K562 (cell line): ENCODE measurements at regions not wholly inside any gene's neighbourhood (a gene's known extent, or its start where the extent isn't known, plus 50 kb on each side); places are given as distances from the start of the nearest gene placed in this dataset.

Source experiments
- CEBPG ChIP-seq, 3 experiments: fragments of 200-800 bp in 1 of 3; sonication (Bioruptor generic) in 1 of 3; sonication (generic) in 1 of 3; formaldehyde crosslinking in 1 of 3; IDR thresholded peaks in 2 of 3; conservative IDR thresholded peaks in 1 of 3; 2 replicates each; pipeline versions ENCODE4 v1.6.1 to v1.8.0; 2016 to 2022; ENCODE audit warnings: missing compliant biosample characterization in 2 of 3, missing genetic modification characterization in 2 of 3, mild to moderate bottlenecking in 1 of 3, missing genetic modification reagents in 1 of 3
- DIDO1 ChIP-seq: fragments of 450-650 bp; IDR thresholded peaks from 2 replicates; pipeline ENCODE4 v1.6.1; 2016; ENCODE audit warnings: low read depth, missing biosample characterization, missing genetic modification characterization
- EGR1 ChIP-seq: fragments of 450-650 bp; conservative IDR thresholded peaks from 2 replicates; pipeline ENCODE4 v1.6.1; 2017; ENCODE audit warnings: mild to moderate bottlenecking
- ETS1 ChIP-seq: conservative IDR thresholded peaks from 2 replicates; pipeline ENCODE4 v1.6.1; 2011; ENCODE audit warnings: low read depth, mild to moderate bottlenecking, low read length; ENCODE audit not compliant: control insufficient read depth
- FOSL1 ChIP-seq: fragments of 200-800 bp; sonication (Bioruptor generic); conservative IDR thresholded peaks from 2 replicates; pipeline ENCODE4 v1.6.1; 2016; ENCODE audit warnings: missing genetic modification characterization, missing compliant biosample characterization
- GTF2A2 ChIP-seq: IDR thresholded peaks from 2 replicates; pipeline ENCODE4 v1.6.1; 2016; ENCODE audit warnings: mild to moderate bottlenecking, missing genetic modification characterization, missing compliant biosample characterization
- HDGF ChIP-seq: fragments of 450-650 bp; IDR thresholded peaks from 2 replicates; pipeline ENCODE4 v1.6.1; 2016
- HEY1 ChIP-seq: fragments of 250-450 bp; sonication (Bioruptor Pico); IDR thresholded peaks from 2 replicates; pipeline ENCODE4 v1.5.0; 2020; ENCODE audit warnings: mild to moderate bottlenecking, moderate library complexity, borderline replicate concordance
- HIVEP1 ChIP-seq: fragments of 250-450 bp; sonication (Bioruptor Pico); IDR thresholded peaks from 2 replicates; pipeline ENCODE4 v1.4.0; 2020; ENCODE audit warnings: mild to moderate bottlenecking
- MAFG ChIP-seq: fragments of 450-650 bp; conservative IDR thresholded peaks from 2 replicates; pipeline ENCODE4 v1.6.1; 2016; ENCODE audit warnings: missing genetic modification characterization, missing compliant biosample characterization
- NFIC ChIP-seq: fragments of 450-650 bp; IDR thresholded peaks from 2 replicates; pipeline ENCODE4 v1.6.1; 2017; ENCODE audit warnings: mild to moderate bottlenecking, inconsistent platforms
- NONO ChIP-seq, 2 experiments: fragments of 200-400 bp in 1 of 2; fragments of 450-650 bp in 1 of 2; formaldehyde crosslinking in 1 of 2; IDR thresholded peaks; 2 replicates each; pipeline ENCODE4 v1.6.1; 2017; ENCODE audit warnings: low read depth in 2 of 2, mild to moderate bottlenecking in 2 of 2, moderate library complexity in 2 of 2, low read length in 1 of 2
- NR2C1 ChIP-seq, 2 experiments: fragments of 450-650 bp; IDR thresholded peaks; 2 replicates each; pipeline ENCODE4 v1.6.1; 2017; ENCODE audit warnings: mild to moderate bottlenecking in 2 of 2, antibody characterized with exemption in 1 of 2, inconsistent platforms in 1 of 2, missing compliant biosample characterization in 1 of 2, missing genetic modification characterization in 1 of 2
- RNF219 ChIP-seq: fragments of 250-450 bp; sonication (Bioruptor Pico); IDR thresholded peaks from 2 replicates; pipeline ENCODE4 v1.5.0; 2022; ENCODE audit warnings: mild to moderate bottlenecking
- SRF ChIP-seq, 2 experiments: fragments of 250-450, 450-650 bp in 1 of 2; sonication (Bioruptor Pico) in 1 of 2; sonication (generic) in 1 of 2; formaldehyde crosslinking; IDR thresholded peaks; 2 replicates each; pipeline versions ENCODE4 v1.5.0 to v1.5.1; 2020 to 2022; ENCODE audit warnings: mild to moderate bottlenecking in 1 of 2, missing genetic modification reagents in 1 of 2
- ZC3H11A ChIP-seq: IDR thresholded peaks from 2 replicates; pipeline ENCODE4 v1.6.1; 2012; ENCODE audit warnings: low read depth, low read length, improper control_type of control experiment
- ZC3H8 ChIP-seq: fragments of 450-650 bp; IDR thresholded peaks from 2 replicates; pipeline ENCODE4 v1.6.1; 2017
- ZNF146 ChIP-seq: IDR thresholded peaks from one replicate; pipeline ENCODE4 v1.6.1; 2018; ENCODE audit warnings: missing compliant biosample characterization; ENCODE audit not compliant: unreplicated experiment
- ZNF551 ChIP-seq: fragments of 250-450 bp; sonication (Bioruptor Pico); IDR thresholded peaks from 2 replicates; pipeline ENCODE4 v1.5.0; 2021; ENCODE audit warnings: mild to moderate bottlenecking, moderate library complexity
- TF ChIP-seq, protein P1 (sequence below): fragments of 250-450 bp; sonication (Bioruptor Pico); IDR thresholded peaks from 2 replicates; pipeline ENCODE4 v1.4.0; 2020
- TF ChIP-seq, protein P2 (sequence below): fragments of 450-650 bp; formaldehyde crosslinking; IDR thresholded peaks from 2 replicates; pipeline ENCODE4 v1.4.0; 2020; ENCODE audit warnings: mild to moderate bottlenecking, moderate library complexity

DNA sequence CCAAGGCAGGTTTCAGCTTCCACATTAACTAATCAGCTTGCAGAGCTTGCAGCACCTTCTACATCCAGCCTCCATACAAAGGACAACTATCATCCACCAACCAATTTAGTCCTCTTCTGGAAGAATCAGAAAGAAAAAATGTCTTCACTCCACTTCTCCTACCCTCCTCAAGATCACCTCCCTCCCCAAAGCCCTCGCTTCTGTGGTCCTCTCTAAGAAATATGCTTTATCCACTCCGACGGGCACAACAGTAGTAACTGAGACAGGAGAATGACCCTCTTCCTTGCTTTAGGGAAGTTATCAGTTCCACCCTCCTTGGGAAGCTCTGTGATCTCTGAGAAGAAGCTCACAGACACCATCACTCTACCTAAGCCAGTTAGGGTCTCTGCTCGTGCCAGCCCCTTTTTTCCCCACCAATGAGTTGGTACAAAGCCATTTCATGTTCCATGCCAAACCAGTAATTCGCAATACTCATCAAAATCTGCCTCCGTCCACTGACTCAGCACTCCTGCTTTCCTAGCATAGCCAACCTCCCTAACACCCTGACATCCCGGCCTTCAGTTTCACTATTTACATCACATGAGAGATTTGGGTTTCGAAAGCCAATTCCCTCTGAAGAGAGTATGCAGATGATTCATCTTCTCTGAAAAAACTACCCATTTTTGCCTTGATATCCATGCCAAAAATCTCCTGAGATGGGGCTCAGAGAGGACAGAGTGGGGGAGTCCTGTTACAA, 114.1 kb upstream of the PKDCC start (continued):
- TF ChIP-seq RNF219: no peak
- no peak for TF ChIP-seq ZC3H11A
- no peak for TF ChIP-seq DIDO1
- TF ChIP-seq NR2C1 (IDR thresholded peaks at IDR 0.05): no peak
- TF ChIP-seq NR2C1 (tag; IDR thresholded peaks at IDR 0.05): no peak
- TF ChIP-seq EGR1: no peak
- no peak for TF ChIP-seq ETS1
- TF ChIP-seq HEY1: no peak
- TF ChIP-seq SRF (CRISPR knock-in tag; IDR thresholded peaks at IDR 0.05): no peak
- TF ChIP-seq MAFG (tag): peak; percentile 88
- no peak for TF ChIP-seq ZNF551 (CRISPR knock-in tag)
- TF ChIP-seq HDGF: no peak
- TF ChIP-seq NONO (IDR thresholded peaks at IDR 0.05; ENCODE audit: low read depth in 2 of 2, low read length in 1 of 2): no peak
- TF ChIP-seq, protein P1, sequence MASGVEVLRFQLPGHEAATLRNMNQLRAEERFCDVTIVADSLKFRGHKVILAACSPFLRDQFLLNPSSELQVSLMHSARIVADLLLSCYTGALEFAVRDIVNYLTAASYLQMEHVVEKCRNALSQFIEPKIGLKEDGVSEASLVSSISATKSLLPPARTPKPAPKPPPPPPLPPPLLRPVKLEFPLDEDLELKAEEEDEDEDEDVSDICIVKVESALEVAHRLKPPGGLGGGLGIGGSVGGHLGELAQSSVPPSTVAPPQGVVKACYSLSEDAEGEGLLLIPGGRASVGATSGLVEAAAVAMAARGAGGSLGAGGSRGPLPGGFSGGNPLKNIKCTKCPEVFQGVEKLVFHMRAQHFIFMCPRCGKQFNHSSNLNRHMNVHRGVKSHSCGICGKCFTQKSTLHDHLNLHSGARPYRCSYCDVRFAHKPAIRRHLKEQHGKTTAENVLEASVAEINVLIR (CRISPR knock-in tag): no peak
- TF ChIP-seq ZC3H8: no peak
- TF ChIP-seq, protein P2, sequence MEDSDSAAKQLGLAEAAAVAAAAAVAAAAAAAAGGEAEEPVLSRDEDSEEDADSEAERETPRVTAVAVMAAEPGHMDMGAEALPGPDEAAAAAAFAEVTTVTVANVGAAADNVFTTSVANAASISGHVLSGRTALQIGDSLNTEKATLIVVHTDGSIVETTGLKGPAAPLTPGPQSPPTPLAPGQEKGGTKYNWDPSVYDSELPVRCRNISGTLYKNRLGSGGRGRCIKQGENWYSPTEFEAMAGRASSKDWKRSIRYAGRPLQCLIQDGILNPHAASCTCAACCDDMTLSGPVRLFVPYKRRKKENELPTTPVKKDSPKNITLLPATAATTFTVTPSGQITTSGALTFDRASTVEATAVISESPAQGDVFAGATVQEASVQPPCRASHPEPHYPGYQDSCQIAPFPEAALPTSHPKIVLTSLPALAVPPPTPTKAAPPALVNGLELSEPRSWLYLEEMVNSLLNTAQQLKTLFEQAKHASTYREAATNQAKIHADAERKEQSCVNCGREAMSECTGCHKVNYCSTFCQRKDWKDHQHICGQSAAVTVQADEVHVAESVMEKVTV: no peak
- no peak for TF ChIP-seq GTF2A2 (tag)
- TF ChIP-seq CEBPG (CRISPR knock-in tag; IDR thresholded peaks at IDR 0.05): no peak; the same call in 1 of the 2 replicates
- no peak for TF ChIP-seq CEBPG (tag; conservative IDR thresholded peaks at IDR 0.05 in 1 of 2, IDR thresholded peaks at IDR 0.05 in 1 of 2)
- no peak for TF ChIP-seq HIVEP1 (CRISPR knock-in tag)
- TF ChIP-seq FOSL1: 0 out of 2 replicates have a peak, but pooled peaks have one; percentile 31
- TF ChIP-seq NFIC: no peak
- no peak for TF ChIP-seq ZNF146
